ENCODE measurements at regions not wholly inside any gene's neighbourhood (a gene's known extent, or its start where the extent isn't known, plus 50 kb on each side); places are given as distances from the start of the nearest gene placed in this dataset.

DNA sequence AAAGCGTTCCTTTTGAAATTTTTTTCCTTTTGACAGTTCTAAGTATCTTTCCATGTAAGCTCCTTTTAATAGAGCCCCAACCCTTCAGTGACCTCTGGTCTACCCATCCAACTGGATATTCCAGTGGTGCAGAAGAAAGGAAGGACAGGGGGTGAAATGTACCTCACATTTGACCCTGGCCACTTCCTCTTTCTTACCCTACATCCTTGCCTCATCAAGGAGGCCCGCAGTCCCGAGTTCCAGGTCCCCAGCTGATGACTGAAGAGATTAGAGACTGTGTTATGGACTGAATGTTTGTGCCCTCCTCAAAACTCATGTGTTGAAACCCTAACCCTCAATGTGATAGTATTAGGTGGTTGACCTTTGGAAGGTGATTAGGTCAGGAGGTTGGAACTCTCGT, 158.1 kb downstream of the RBM43 start:
- TF ChIP-seq, protein P1, sequence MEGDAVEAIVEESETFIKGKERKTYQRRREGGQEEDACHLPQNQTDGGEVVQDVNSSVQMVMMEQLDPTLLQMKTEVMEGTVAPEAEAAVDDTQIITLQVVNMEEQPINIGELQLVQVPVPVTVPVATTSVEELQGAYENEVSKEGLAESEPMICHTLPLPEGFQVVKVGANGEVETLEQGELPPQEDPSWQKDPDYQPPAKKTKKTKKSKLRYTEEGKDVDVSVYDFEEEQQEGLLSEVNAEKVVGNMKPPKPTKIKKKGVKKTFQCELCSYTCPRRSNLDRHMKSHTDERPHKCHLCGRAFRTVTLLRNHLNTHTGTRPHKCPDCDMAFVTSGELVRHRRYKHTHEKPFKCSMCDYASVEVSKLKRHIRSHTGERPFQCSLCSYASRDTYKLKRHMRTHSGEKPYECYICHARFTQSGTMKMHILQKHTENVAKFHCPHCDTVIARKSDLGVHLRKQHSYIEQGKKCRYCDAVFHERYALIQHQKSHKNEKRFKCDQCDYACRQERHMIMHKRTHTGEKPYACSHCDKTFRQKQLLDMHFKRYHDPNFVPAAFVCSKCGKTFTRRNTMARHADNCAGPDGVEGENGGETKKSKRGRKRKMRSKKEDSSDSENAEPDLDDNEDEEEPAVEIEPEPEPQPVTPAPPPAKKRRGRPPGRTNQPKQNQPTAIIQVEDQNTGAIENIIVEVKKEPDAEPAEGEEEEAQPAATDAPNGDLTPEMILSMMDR (IDR thresholded peaks at IDR 0.05), result no peak
- TF ChIP-seq EZH2 (IDR thresholded peaks at IDR 0.05), result no peak
